ENCODE measurements at regions not wholly inside any gene's neighbourhood (a gene's known extent, or its start where the extent isn't known, plus 50 kb on each side); places are given as distances from the start of the nearest gene placed in this dataset.

DNA sequence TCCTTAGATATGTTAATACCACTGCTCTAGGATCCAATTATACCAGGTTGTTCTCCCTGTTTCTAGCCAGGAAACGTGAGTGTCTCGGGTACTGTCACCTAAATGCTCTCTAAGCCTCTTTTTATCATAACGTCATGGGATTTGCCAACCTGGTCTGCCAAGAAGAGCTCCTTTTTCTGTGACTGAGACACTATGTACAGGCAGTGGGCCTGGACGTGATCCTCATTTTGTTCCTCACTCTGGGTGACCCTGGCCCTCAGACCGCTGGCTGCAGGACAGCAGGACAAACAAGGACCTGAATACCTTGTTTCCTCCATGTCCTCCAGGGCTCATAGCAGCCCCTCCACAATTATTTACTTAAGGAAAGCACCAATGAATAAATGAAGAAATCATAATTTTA lies 69.1 kb downstream of the CD164 start:
- TF ChIP-seq, protein P1, sequence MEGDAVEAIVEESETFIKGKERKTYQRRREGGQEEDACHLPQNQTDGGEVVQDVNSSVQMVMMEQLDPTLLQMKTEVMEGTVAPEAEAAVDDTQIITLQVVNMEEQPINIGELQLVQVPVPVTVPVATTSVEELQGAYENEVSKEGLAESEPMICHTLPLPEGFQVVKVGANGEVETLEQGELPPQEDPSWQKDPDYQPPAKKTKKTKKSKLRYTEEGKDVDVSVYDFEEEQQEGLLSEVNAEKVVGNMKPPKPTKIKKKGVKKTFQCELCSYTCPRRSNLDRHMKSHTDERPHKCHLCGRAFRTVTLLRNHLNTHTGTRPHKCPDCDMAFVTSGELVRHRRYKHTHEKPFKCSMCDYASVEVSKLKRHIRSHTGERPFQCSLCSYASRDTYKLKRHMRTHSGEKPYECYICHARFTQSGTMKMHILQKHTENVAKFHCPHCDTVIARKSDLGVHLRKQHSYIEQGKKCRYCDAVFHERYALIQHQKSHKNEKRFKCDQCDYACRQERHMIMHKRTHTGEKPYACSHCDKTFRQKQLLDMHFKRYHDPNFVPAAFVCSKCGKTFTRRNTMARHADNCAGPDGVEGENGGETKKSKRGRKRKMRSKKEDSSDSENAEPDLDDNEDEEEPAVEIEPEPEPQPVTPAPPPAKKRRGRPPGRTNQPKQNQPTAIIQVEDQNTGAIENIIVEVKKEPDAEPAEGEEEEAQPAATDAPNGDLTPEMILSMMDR (IDR thresholded peaks at IDR 0.05) = no peak
- no peak for TF ChIP-seq POLR2A (IDR thresholded peaks at IDR 0.05)
